Fibroblast of lung (primary cell): ENCODE measurements at regions not wholly inside any gene's neighbourhood (a gene's known extent, or its start where the extent isn't known, plus 50 kb on each side); places are given as distances from the start of the nearest gene placed in this dataset.

Experiments used
- DNase-seq, 2 donors: peaks; one replicate each; pipeline versions ENCODE4 v3.0.0 to v3.0.0-alpha.2; 2010; ENCODE audit warnings: low read depth in 2 of 2
- H2AFZ ChIP-seq: 2 replicates; pipeline ENCODE4 v1.5.1; 2012; ENCODE audit warnings: low read length, control low read depth, inconsistent platforms
- H3K27ac ChIP-seq: 2 replicates; pipeline ENCODE4 v1.5.1; 2011; ENCODE audit warnings: low read length, control low read depth; ENCODE audit not compliant: insufficient read depth
- H3K27me3 ChIP-seq: 2 replicates; pipeline ENCODE4 v1.5.1; 2011; ENCODE audit warnings: mild to moderate bottlenecking, low read length; ENCODE audit not compliant: control insufficient read depth, insufficient read depth
- H3K36me3 ChIP-seq: 2 replicates; pipeline ENCODE4 v1.5.1; 2011; ENCODE audit warnings: low read length; ENCODE audit not compliant: control insufficient read depth, insufficient read depth
- H3K4me1 ChIP-seq: 2 replicates; pipeline ENCODE4 v1.5.1; 2011; ENCODE audit warnings: low read length; ENCODE audit not compliant: control insufficient read depth, insufficient read depth; ENCODE audit errors: extremely low read depth
- H3K4me2 ChIP-seq: 2 replicates; pipeline ENCODE4 v1.5.1; 2011; ENCODE audit warnings: low read length, control low read depth; ENCODE audit not compliant: insufficient read depth; ENCODE audit errors: extremely low read depth
- H3K4me3 ChIP-seq, 4 experiments: fragments of 200-600 bp in 1 of 4; sonication (generic) in 1 of 4; replicated peaks in 1 of 4; 2 replicates each; pipeline ENCODE4 v1.5.1; 2011 to 2016; ENCODE audit warnings: low read length in 4 of 4, low read depth in 3 of 4, mild to moderate bottlenecking in 3 of 4, control low read depth in 2 of 4, inconsistent platforms in 1 of 4, mixed read lengths in 1 of 4; ENCODE audit not compliant: insufficient read depth in 1 of 4; ENCODE audit errors: control extremely low read depth in 1 of 4
- H3K79me2 ChIP-seq: 2 replicates; pipeline ENCODE4 v1.5.1; 2012; ENCODE audit warnings: mild to moderate bottlenecking, low read length, inconsistent platforms; ENCODE audit not compliant: control insufficient read depth, insufficient read depth
- H3K9ac ChIP-seq: 2 replicates; pipeline ENCODE4 v1.5.1; 2011; ENCODE audit warnings: mild to moderate bottlenecking, low read length, control low read depth; ENCODE audit not compliant: insufficient read depth
- H3K9me3 ChIP-seq: 2 replicates; pipeline ENCODE4 v1.5.1; 2012; ENCODE audit warnings: low read depth, low read length; ENCODE audit not compliant: control insufficient read depth, insufficient read depth
- H4K20me1 ChIP-seq: 2 replicates; pipeline ENCODE4 v1.5.1; 2011; ENCODE audit warnings: low read length; ENCODE audit not compliant: control insufficient read depth, insufficient read depth; ENCODE audit errors: extremely low read depth
- EZH2 ChIP-seq: IDR thresholded peaks from 2 replicates; pipeline ENCODE4 v1.5.1; 2012; ENCODE audit warnings: low read length, control low read depth, mild to moderate bottlenecking; ENCODE audit errors: missing control alignments
- TF ChIP-seq, protein P1 (sequence below), 2 donors: IDR thresholded peaks in 1 of 2; conservative IDR thresholded peaks in 1 of 2; 1 replicate in 1 of 2; 2 replicates in 1 of 2; pipeline ENCODE4 v1.5.1; 2011 to 2012; ENCODE audit warnings: low read length in 2 of 2, control low read depth in 1 of 2, inconsistent platforms in 1 of 2, low read depth in 1 of 2, mild to moderate bottlenecking in 1 of 2

GRCh38 chr6:66725670-66726069, 1018.6 kb upstream of the EYS start:
- Histone ChIP-seq H3K9me3 (no peaks in the 10 kb centered on the region), H3K4me2 (no peak overlapping the region), H3K36me3 (no peaks in the 10 kb centered on the region), H3K27me3 (no peaks in the 10 kb centered on the region), H3K27ac (no peak overlapping the region), H2AFZ (no peak overlapping the region), H4K20me1 (no peaks in the 10 kb centered on the region), H3K4me1 (no peaks in the 10 kb centered on the region), H3K4me3 (no peak overlapping the region), H3K79me2 (no peaks in the 10 kb centered on the region), H3K9ac (no peak overlapping the region)
- no peak for DNase-seq
- TF ChIP-seq, protein P1, sequence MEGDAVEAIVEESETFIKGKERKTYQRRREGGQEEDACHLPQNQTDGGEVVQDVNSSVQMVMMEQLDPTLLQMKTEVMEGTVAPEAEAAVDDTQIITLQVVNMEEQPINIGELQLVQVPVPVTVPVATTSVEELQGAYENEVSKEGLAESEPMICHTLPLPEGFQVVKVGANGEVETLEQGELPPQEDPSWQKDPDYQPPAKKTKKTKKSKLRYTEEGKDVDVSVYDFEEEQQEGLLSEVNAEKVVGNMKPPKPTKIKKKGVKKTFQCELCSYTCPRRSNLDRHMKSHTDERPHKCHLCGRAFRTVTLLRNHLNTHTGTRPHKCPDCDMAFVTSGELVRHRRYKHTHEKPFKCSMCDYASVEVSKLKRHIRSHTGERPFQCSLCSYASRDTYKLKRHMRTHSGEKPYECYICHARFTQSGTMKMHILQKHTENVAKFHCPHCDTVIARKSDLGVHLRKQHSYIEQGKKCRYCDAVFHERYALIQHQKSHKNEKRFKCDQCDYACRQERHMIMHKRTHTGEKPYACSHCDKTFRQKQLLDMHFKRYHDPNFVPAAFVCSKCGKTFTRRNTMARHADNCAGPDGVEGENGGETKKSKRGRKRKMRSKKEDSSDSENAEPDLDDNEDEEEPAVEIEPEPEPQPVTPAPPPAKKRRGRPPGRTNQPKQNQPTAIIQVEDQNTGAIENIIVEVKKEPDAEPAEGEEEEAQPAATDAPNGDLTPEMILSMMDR (conservative IDR thresholded peaks at IDR 0.05 in 1 of 2, IDR thresholded peaks at IDR 0.05 in 1 of 2; ENCODE audit: low read depth in 1 of 2, low read length in 2 of 2), result no peak
- no peak for TF ChIP-seq EZH2

- Histone ChIP-seq H3K27me3 (no peaks in the 10 kb centered on the region), H3K9ac (no peak overlapping the region), H3K27ac (no peak overlapping the region), H2AFZ (no peak overlapping the region), H3K4me2 (no peak overlapping the region), H3K4me3 (no peak overlapping the region), H3K9me3 (no peaks in the 10 kb centered on the region), H4K20me1 (no peaks in the 10 kb centered on the region), H3K79me2 (no peaks in the 10 kb centered on the region), H3K36me3 (no peaks in the 10 kb centered on the region), H3K4me1 (no peaks in the 10 kb centered on the region)
- no peak for TF ChIP-seq EZH2
- TF ChIP-seq, protein P1 (conservative IDR thresholded peaks at IDR 0.05 in 1 of 2, IDR thresholded peaks at IDR 0.05 in 1 of 2; ENCODE audit: low read depth in 1 of 2, low read length in 2 of 2), result no peak
- DNase-seq, result no peak
These were observed 1010.8 kb upstream of the EYS start for GRCh38 chr6:66717801-66718200.

DNA sequence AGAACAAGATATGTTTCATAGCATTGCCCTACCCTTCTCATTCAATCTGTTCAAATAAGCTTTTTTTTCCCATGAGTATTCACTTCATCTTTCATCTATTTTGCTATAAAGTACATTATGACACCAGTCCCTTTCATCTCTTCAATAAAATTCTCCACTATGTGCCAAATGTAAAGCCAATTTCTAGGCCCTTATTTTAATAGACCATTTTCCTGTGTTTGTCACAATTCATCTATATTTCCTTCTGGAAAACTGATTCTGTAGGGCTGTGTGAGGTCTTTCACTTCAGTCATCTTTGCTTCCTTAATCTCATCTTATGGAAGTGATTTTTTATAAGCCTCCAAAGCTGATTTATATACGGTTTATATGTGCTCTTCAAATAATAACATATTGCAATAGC, 992.4 kb upstream of the EYS start:
- H3K27ac ChIP-seq, result no peak overlapping the region
- no peaks in the 10 kb centered on the region for H3K9me3 ChIP-seq
- no peaks in the 10 kb centered on the region for H3K27me3 ChIP-seq
- DNase-seq, result no peak
- no peak overlapping the region for H3K4me3 ChIP-seq
- no peaks in the 10 kb centered on the region for H3K36me3 ChIP-seq
- TF ChIP-seq EZH2, result no peak
- no peaks in the 10 kb centered on the region for H4K20me1 ChIP-seq
- H3K9ac ChIP-seq, result no peak overlapping the region
- no peaks in the 10 kb centered on the region for H3K4me1 ChIP-seq
- no peak overlapping the region for H3K4me2 ChIP-seq
- no peaks in the 10 kb centered on the region for H3K79me2 ChIP-seq
- no peak overlapping the region for H2AFZ ChIP-seq
